Keratinocyte (primary cell): ENCODE measurements at regions not wholly inside any gene's neighbourhood (a gene's known extent, or its start where the extent isn't known, plus 50 kb on each side); places are given as distances from the start of the nearest gene placed in this dataset.

Experiments
- DNase-seq: peaks from one replicate; pipeline ENCODE4 v3.0.0-alpha.2; 2011; ENCODE audit warnings: low read depth, missing footprints, low spot score
- FAIRE-seq: peaks from 2 replicates; lab custom pipeline; 2011; peaks lifted over from hg19 to GRCh38; lab: Jason Lieb, UNC
- H2AFZ ChIP-seq: 2 replicates; pipeline ENCODE4 v1.6.0; 2012; ENCODE audit warnings: low read length, control low read depth, inconsistent platforms; ENCODE audit not compliant: control insufficient read depth
- H3K27ac ChIP-seq: 2 replicates; pipeline ENCODE4 v1.5.1; 2011; ENCODE audit warnings: low read length; ENCODE audit not compliant: control insufficient read depth, insufficient read depth
- H3K27me3 ChIP-seq: 3 replicates; pipeline ENCODE4 v1.6.0; 2011; ENCODE audit warnings: low read length; ENCODE audit not compliant: control insufficient read depth, insufficient read depth; ENCODE audit errors: extremely low read depth
- H3K36me3 ChIP-seq, 2 experiments: 2 replicates in 1 of 2; 3 replicates in 1 of 2; pipeline ENCODE4 v1.5.1; 2011; ENCODE audit warnings: low read length in 2 of 2, mild to moderate bottlenecking in 1 of 2; ENCODE audit not compliant: control insufficient read depth in 2 of 2, insufficient read depth in 2 of 2; ENCODE audit errors: extremely low read depth in 1 of 2
- H3K4me1 ChIP-seq: 3 replicates; pipeline ENCODE4 v1.5.1; 2011; ENCODE audit warnings: low read length; ENCODE audit not compliant: control insufficient read depth, insufficient read depth; ENCODE audit errors: extremely low read depth
- H3K4me2 ChIP-seq: 3 replicates; pipeline ENCODE4 v1.6.0; 2011; ENCODE audit warnings: low read depth, low read length; ENCODE audit not compliant: control insufficient read depth, insufficient read depth; ENCODE audit errors: extremely low read depth
- H3K4me3 ChIP-seq, 3 experiments: fragments of 200-600 bp in 1 of 3; sonication (generic) in 1 of 3; 2 replicates in 2 of 3; 3 replicates in 1 of 3; pipeline ENCODE4 v1.5.1; 2011 to 2016; ENCODE audit warnings: low read length in 3 of 3, mild to moderate bottlenecking in 3 of 3, control low read depth in 2 of 3, inconsistent platforms in 1 of 3, low read depth in 1 of 3, mixed read lengths in 1 of 3, mixed run types in 1 of 3, moderate library complexity in 1 of 3; ENCODE audit not compliant: control insufficient read depth in 2 of 3, insufficient read depth in 2 of 3; ENCODE audit errors: extremely low read depth in 1 of 3
- H3K79me2 ChIP-seq: 2 replicates; pipeline ENCODE4 v1.6.0; 2012; ENCODE audit warnings: low read length; ENCODE audit not compliant: control insufficient read depth, insufficient read depth
- H3K9ac ChIP-seq: 3 replicates; pipeline ENCODE4 v1.6.0; 2011; ENCODE audit warnings: low read length; ENCODE audit not compliant: control insufficient read depth, insufficient read depth; ENCODE audit errors: extremely low read depth
- H3K9me1 ChIP-seq: 3 replicates; pipeline ENCODE4 v1.6.0; 2011; ENCODE audit warnings: low read length; ENCODE audit not compliant: control insufficient read depth, insufficient read depth; ENCODE audit errors: extremely low read depth
- H3K9me3 ChIP-seq: 2 replicates; pipeline ENCODE4 v1.5.1; 2012; ENCODE audit warnings: low read depth, low read length; ENCODE audit not compliant: control insufficient read depth
- H4K20me1 ChIP-seq: 3 replicates; pipeline ENCODE4 v1.6.0; 2011; ENCODE audit warnings: low read length; ENCODE audit not compliant: control insufficient read depth, insufficient read depth; ENCODE audit errors: extremely low read depth
- CTCF ChIP-seq, 3 experiments: IDR thresholded peaks in 1 of 3; conservative IDR thresholded peaks in 1 of 3; optimal IDR thresholded peaks in 1 of 3; 2 replicates in 2 of 3; 3 replicates in 1 of 3; pipeline versions ENCODE3 to v1.5.1; 2011; ENCODE audit warnings: low read length in 3 of 3, mild to moderate bottlenecking in 3 of 3, moderate library complexity in 2 of 3, control low read depth in 1 of 3, inconsistent platforms in 1 of 3; ENCODE audit not compliant: insufficient read depth in 2 of 3; ENCODE audit errors: extremely low read depth in 1 of 3
- EZH2 ChIP-seq: IDR thresholded peaks from one replicate; pipeline ENCODE4 v1.6.1; 2012; ENCODE audit warnings: inconsistent platforms, mild to moderate bottlenecking, low read length, moderate library complexity
- dilution Hi-C: fragments of 300-500 bp; cut with MboI; formaldehyde crosslinking; loops from one replicate; pipeline ENCODE4 v1.7.0; 2020; ENCODE audit warnings: low sequenced_read_pairs; ENCODE audit not compliant: extremely low pct_ligation_motif_present

DNA sequence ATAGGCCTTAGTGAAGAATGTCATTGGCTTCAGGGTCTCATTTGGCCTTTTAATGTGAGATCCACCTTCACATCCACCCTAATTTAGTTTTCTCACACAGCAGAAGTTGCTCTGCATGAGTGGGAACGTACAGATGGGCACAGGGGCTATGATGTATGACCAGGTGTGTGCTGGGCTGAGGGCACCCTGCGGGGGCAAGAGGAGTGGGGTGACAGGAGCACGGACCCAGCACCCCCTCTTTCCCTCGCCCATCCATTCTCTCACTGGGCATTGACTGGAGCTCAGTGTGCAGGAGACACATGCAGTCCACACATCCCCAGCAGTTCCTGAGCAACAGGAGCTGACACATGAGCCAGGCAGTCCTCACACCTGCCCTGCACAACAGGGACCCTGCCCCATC lies 95.1 kb upstream of the PPP2R2D start:
- DNase-seq (no peak), FAIRE-seq (no peak)
- Histone ChIP-seq H3K9ac (no peak overlapping the region), H3K27me3 (no peaks in the 10 kb centered on the region), H3K27ac (no peak overlapping the region), H3K36me3 (no peaks in the 10 kb centered on the region), H3K9me1 (no peaks in the 10 kb centered on the region), H3K4me3 (no peak overlapping the region), H3K79me2 (no peaks in the 10 kb centered on the region), H3K4me2 (no peak overlapping the region), H3K4me1 (no peaks in the 10 kb centered on the region), H2AFZ (no peak overlapping the region), H4K20me1 (no peaks in the 10 kb centered on the region), H3K9me3 (no peaks in the 10 kb centered on the region)
- dilution Hi-C loops = no loop called here
- TF ChIP-seq EZH2 = no peak
- TF ChIP-seq CTCF (optimal IDR thresholded peaks at IDR 0.05 in 1 of 3, IDR thresholded peaks at IDR 0.05 in 1 of 3, conservative IDR thresholded peaks at IDR 0.05 in 1 of 3; ENCODE audit: extremely low read depth in 1 of 3, insufficient read depth in 2 of 3, low read length in 3 of 3) = no peak

- Histone ChIP-seq H3K9me3 (no peaks in the 10 kb centered on the region), H3K4me2 (no peak overlapping the region), H2AFZ (no peak overlapping the region), H3K27me3 (no peaks in the 10 kb centered on the region), H3K79me2 (no peaks in the 10 kb centered on the region), H3K9ac (no peak overlapping the region), H3K4me1 (no peaks in the 10 kb centered on the region), H3K27ac (no peak overlapping the region), H3K4me3 (no peak overlapping the region), H4K20me1 (no peaks in the 10 kb centered on the region), H3K36me3 (no peaks in the 10 kb centered on the region), H3K9me1 (no peaks in the 10 kb centered on the region)
- DNase-seq (no peak), FAIRE-seq (no peak)
- dilution Hi-C loops = no loop called here
- TF ChIP-seq EZH2 (no peak), CTCF (optimal IDR thresholded peaks at IDR 0.05 in 1 of 3, IDR thresholded peaks at IDR 0.05 in 1 of 3, conservative IDR thresholded peaks at IDR 0.05 in 1 of 3; ENCODE audit: extremely low read depth in 1 of 3, insufficient read depth in 2 of 3, low read length in 3 of 3) (no peak)
Measured at GRCh38 chr10:131806146-131806545, 94.7 kb upstream of the PPP2R2D start.
